Activated naive CD8-positive, alpha-beta T cell (primary cell): ENCODE measurements at regions not wholly inside any gene's neighbourhood (a gene's known extent, or its start where the extent isn't known, plus 50 kb on each side); places are given as distances from the start of the nearest gene placed in this dataset.
A peak's percentile ranks its signal among the peaks of the same experiment; 100 is the strongest.

Experiments
- H3K27ac Mint-ChIP-seq: one replicate; pipeline ENCODE4 v1.8.0; 2021; ENCODE audit warnings: mixed read lengths
- H3K27me3 Mint-ChIP-seq: one replicate; pipeline ENCODE4 v1.8.0; 2021; ENCODE audit warnings: mixed read lengths
- H3K36me3 Mint-ChIP-seq: one replicate; pipeline ENCODE4 v1.8.0; 2021; ENCODE audit warnings: mixed read lengths
- H3K4me1 Mint-ChIP-seq: one replicate; pipeline ENCODE4 v1.8.0; 2021; ENCODE audit warnings: low read depth, mixed read lengths
- H3K4me3 Mint-ChIP-seq: one replicate; pipeline ENCODE4 v1.8.0; 2021; ENCODE audit warnings: mild to moderate bottlenecking, mixed read lengths
- H3K9me3 Mint-ChIP-seq: one replicate; pipeline ENCODE4 v1.8.0; 2021; ENCODE audit warnings: low read depth, mixed read lengths

DNA sequence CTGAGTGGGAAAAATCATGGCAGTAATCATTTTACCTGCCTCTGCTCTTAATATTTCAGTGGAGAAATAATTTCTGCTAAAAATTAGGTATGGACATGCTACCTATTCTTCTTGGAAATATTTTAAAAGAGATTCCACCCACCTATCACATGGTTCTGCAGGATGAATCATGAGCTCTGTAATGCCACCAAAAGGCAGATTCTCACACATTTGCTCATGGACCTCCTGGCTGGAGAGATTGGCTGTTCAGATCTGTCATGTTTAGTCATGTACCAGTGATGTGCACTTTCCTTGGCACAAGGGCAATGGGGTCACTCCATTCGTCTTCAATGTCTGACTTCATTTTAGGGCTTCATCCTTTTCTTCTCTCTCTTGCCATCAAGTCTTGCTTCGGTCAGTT, 101.8 kb upstream of the MBNL2 start:
- Mint-ChIP-seq H3K36me3 (peaks cover 3% of the 10 kb centered on the region), H3K4me1 (peaks cover 2% of the 10 kb centered on the region), H3K27ac (no peak overlapping the region), H3K4me3 (no peak overlapping the region), H3K9me3 (no peaks in the 10 kb centered on the region), H3K27me3 (peaks cover 16% of the 10 kb centered on the region)

DNA sequence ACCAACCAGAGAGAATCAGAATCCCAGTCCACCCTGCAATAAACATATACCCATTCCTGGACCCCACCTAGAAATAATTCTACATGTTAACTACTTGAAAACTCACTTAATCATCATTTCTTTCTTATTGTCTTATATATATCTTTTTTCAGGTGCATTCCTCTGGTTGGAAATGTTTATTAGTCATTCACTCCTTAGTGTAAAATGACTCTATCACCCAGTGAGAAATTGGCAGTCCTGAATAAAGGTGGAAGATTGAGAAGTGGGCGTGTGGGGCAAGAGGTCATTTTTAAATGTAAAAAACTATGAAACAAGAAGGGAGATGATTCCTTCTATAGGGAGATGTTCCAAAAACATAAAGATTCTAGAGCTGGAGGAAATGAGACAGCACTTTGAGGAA, 101.2 kb upstream of the MBNL2 start:
- peaks cover 18% of the 10 kb centered on the region for H3K27me3 Mint-ChIP-seq
- no peak overlapping the region for H3K4me3 Mint-ChIP-seq
- no peaks in the 10 kb centered on the region for H3K9me3 Mint-ChIP-seq
- peaks cover 3% of the 10 kb centered on the region for H3K36me3 Mint-ChIP-seq
- H3K27ac Mint-ChIP-seq, result no peak overlapping the region
- H3K4me1 Mint-ChIP-seq, result peaks cover 4% of the 10 kb centered on the region

DNA sequence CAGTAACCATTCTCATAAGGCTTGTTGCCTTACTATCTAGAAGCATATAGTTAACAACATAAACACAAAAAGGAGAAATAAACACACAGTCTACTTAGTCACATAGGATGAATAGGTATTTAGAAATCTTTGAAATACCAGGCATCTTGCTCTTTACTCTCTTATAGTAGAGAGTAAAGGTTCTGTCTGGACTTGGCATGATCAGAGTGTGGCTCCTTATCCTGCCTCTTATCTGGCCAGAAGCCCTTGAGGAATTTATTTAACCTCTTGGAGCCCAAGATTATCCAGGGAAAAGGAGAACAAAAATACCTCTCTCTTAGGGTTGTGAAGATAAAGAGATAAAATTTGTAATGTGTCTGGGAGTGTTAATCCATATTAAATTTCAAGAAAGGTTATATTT, 100.2 kb upstream of the MBNL2 start:
- no peak overlapping the region for H3K4me3 Mint-ChIP-seq
- H3K36me3 Mint-ChIP-seq, result peaks cover 3% of the 10 kb centered on the region
- H3K27ac Mint-ChIP-seq, result no peak overlapping the region
- peaks cover 4% of the 10 kb centered on the region for H3K4me1 Mint-ChIP-seq
- no peaks in the 10 kb centered on the region for H3K9me3 Mint-ChIP-seq
- peaks cover 18% of the 10 kb centered on the region for H3K27me3 Mint-ChIP-seq

DNA sequence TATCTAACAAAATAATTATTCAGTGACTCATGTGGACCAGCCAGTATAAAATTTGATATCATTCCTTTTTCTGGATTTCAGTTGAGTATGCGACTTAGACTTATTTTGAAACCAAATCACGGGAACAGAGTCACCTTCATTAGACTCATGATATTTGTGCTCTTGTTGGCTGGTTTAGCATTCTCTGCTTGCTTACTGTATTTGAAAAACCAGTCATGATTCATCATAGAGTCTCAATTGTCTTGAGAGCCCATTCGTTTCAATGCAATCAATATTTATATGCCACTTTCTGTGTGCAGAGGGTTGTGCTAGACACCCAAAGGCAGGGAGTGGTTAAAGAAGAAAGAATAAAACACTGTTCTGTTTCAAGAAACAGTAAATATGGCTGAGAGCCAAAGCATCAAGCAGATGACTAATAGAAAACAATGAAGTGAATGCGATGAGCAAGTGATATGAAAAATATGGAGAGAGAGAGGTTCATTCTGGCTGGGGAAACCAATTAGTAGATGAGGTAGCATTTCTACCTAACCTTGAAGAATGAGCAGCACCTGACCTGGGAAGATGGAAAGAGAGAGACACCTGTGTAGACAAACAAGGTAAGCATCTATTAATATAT, 99.6 kb upstream of the MBNL2 start:
- Mint-ChIP-seq H3K4me3 (no peak overlapping the region), H3K36me3 (peaks cover 3% of the 10 kb centered on the region), H3K27me3 (peaks cover 18% of the 10 kb centered on the region), H3K4me1 (peaks cover 4% of the 10 kb centered on the region), H3K9me3 (no peaks in the 10 kb centered on the region), H3K27ac (no peak overlapping the region)

DNA sequence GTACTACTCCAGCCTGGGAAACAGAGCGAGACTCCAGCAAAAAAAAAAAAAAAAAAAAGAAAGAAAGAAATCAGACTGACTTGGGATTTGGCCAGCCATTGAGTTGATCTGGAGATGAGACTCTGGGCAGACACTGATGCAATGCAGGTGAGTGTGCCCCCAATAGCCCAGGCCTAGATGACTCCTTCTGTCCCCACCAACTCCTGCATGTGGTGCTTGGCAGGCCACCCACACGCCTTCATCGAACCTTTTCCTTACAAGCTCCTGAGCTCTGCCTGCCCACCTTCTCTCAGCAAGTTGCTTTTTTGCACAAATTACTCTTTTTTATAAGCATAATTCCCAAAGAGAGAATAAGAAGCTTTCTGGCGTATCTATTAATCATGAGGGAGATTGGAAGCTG, 97.9 kb upstream of the MBNL2 start:
- H3K27ac Mint-ChIP-seq, result no peak overlapping the region
- H3K36me3 Mint-ChIP-seq, result peaks cover 3% of the 10 kb centered on the region
- peaks cover 14% of the 10 kb centered on the region for H3K27me3 Mint-ChIP-seq
- no peaks in the 10 kb centered on the region for H3K9me3 Mint-ChIP-seq
- no peak overlapping the region for H3K4me3 Mint-ChIP-seq
- H3K4me1 Mint-ChIP-seq, result peaks cover 4% of the 10 kb centered on the region

DNA sequence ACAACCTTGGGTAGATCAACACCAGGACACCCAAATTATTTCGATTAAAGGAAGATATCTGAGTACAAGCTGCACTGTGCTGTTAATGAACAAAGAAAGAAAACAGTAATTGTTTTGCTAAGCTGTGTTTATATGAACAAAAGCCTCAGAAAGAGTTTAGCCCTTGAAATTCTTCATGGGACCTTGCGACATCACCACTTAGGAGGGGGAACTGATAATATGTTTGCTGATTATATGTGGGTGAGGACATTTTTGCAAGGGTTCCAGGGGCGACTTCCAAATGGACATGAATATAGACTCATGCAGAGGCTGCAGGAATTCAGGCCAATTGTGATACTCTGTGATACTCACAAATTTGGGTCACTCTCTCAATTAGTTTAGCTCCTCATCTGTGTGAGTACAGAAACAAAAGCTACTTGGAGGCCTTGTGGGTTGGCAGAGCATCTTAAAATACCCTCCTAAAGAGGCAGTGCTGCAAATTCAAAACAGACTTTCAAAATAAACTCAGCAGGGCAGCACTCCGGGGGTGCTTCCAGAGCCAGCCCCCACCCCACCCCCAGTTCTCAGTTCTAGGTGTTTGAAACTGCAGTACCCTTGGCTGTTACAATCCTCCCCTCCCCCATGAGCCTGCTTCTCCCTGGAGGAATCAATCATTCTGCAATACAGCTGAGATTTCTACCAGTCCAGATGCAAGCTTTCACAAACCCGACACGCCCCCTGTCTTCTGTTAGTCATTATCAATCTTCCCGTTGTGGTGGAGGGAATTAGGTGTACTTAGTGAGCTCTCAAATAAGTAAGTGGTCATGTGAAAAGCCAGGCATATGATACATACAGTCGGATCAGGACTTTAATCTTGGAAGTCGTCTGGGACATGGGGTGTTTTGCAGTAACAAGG, 97.0 kb upstream of the MBNL2 start:
- Mint-ChIP-seq H3K4me3 (no peak overlapping the region), H3K27ac (peak overlapping the region; percentile 42), H3K9me3 (no peaks in the 10 kb centered on the region), H3K4me1 (peaks cover 4% of the 10 kb centered on the region), H3K36me3 (no peaks in the 10 kb centered on the region), H3K27me3 (peaks cover 10% of the 10 kb centered on the region)

DNA sequence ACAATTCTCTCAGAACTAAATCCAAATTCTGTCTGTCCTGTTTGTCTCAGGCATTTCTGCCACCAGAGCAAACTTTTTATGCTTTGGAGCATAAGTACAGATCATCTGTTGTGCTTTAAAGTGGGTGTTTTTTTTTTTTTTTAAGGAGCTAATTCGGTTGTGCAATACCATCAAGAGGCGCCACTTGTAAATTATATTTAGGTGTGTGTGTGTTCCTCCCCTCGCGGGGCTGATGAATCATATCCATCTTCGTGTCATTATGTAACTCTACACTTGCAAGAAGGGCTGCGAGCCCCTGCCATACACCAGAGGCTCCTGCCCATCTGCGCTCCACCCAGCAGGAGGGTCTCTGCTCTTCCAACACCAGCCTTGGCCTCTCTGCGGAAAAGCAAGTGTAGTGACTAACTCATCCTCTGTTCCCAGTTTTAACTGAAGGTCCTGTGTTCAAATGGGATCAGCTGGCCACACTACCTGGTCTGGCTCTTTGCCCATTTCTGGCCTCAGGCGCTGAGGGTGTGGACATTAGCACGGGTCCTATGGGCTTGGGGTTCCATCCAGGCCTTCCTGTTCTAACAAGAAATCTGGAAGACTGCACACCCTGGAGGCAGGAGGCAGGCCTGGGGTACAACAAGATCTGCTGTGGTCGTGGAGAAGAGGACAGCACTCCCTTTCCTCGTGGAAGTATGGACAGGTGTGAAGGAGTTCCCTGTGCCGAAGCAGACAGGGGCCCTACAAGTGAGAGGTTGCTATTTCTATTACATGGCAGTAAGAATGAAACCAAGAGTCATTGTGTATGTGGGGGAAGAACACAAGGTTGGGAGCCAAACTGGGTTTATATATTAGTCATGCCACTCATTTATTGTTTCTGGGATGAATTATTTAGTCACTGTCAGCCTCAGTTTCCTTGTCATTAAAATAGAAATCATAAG, 96.1 kb upstream of the MBNL2 start:
- Mint-ChIP-seq H3K27me3 (peaks cover 6% of the 10 kb centered on the region), H3K4me3 (no peak overlapping the region), H3K27ac (no peak overlapping the region), H3K4me1 (peaks cover 4% of the 10 kb centered on the region), H3K36me3 (no peaks in the 10 kb centered on the region), H3K9me3 (no peaks in the 10 kb centered on the region)

DNA sequence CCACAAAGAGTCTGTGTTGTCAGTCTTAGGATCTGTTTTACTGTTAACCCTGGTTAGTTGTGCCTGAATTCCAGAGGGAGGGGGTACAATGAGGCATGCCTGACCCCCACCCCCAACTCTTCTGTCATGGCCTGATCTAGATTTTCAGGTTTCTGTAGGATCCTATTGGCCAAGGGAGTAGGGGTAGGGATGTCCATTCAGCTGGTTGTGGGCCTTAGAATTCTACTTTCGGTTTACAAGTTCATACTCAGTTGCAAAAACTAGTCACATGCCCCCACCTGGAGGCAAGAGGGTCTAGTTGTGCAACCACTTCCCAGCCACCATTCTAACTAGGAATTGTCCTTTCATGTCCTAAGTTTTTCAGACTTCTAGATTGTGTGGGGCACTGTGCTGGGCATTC, 94.3 kb upstream of the MBNL2 start:
- Mint-ChIP-seq H3K4me1 (peaks cover 4% of the 10 kb centered on the region), H3K36me3 (no peaks in the 10 kb centered on the region), H3K9me3 (no peaks in the 10 kb centered on the region), H3K27ac (no peak overlapping the region), H3K4me3 (no peak overlapping the region), H3K27me3 (peaks cover 5% of the 10 kb centered on the region)

DNA sequence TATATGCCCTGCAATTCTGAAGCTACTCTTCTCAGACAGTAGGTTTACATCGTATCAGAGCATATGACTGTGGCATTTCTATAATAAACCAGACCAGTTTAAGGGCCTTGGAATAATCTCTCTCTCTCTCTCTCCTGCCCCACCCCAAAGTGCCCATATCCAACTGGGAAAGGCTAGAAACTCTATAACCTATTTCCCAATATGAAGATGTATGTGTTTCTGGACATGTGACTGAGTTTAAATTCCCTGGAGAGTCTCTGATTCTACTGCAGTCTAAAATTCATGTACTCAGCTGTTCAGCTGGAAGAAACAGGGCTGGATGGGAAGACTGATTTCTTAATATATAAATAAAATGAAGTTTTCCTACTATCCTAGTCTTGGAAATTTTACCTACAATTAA, 91.9 kb upstream of the MBNL2 start:
- Mint-ChIP-seq H3K27ac (no peak overlapping the region), H3K36me3 (no peaks in the 10 kb centered on the region), H3K9me3 (no peaks in the 10 kb centered on the region), H3K27me3 (peaks cover 2% of the 10 kb centered on the region), H3K4me3 (no peak overlapping the region), H3K4me1 (peaks cover 4% of the 10 kb centered on the region)

DNA sequence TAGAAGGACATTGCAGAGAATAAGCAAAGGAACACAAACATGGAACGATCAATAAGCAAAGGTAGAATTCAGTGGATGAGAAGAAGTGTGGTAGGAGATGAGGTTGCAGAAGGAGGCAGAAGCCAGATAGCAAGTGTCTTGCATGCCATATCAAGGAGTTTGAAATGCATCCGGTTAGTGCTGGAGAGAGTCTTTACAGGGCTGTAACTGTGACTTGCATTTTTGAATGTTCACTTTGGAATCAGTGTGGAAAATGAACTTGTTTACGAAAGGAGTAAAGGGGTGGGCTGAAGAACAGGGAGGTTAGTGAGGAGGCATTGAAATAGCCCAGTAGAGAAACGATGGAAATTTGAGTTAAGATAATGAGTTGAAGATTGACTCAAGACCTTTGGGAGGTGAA, 90.7 kb upstream of the MBNL2 start:
- Mint-ChIP-seq H3K4me1 (no peaks in the 10 kb centered on the region), H3K4me3 (no peak overlapping the region), H3K27me3 (no peaks in the 10 kb centered on the region), H3K9me3 (no peaks in the 10 kb centered on the region), H3K27ac (no peak overlapping the region), H3K36me3 (no peaks in the 10 kb centered on the region)

DNA sequence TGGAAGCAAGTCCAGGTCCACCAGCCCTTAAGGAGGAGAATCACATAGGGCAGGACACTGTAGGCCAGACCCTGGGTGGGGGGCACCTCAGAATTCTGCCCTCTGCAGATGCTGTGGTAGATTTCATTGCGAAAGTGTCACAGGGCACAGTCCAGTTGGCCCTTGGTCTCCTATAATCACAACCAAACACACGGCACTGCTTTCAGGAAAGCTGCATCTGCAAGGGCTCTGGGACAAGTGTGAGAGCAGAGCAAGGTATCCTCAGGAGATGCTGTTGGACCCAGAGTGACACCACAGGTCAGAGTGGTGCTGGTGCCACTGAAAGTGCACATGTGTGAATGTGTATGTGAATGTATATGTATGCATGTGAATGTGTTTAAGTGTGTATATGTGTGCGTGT, 88.6 kb upstream of the MBNL2 start:
- H3K4me1 Mint-ChIP-seq, result no peaks in the 10 kb centered on the region
- no peak overlapping the region for H3K4me3 Mint-ChIP-seq
- H3K9me3 Mint-ChIP-seq, result no peaks in the 10 kb centered on the region
- H3K36me3 Mint-ChIP-seq, result no peaks in the 10 kb centered on the region
- H3K27me3 Mint-ChIP-seq, result no peaks in the 10 kb centered on the region
- H3K27ac Mint-ChIP-seq, result no peak overlapping the region

DNA sequence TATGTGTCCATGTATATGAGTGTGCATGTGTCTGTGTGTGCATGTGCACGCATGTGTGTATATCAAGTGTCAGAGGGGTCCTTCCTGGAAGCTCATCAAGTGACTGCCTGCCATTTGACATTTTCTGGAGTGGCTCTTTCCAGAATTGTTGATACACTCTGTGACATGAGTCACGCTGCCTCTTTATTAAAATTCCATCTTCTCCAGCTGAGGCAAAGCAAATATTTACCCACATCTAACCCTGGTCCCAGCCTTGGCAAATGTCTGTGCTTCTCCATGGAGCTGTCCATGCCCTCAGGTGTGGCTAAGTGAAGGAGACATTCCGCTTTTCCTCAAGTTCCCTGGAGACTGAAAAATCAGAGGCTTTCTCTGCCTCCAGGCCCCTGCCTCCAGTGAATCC, 88.2 kb upstream of the MBNL2 start:
- no peak overlapping the region for H3K27ac Mint-ChIP-seq
- H3K36me3 Mint-ChIP-seq, result no peaks in the 10 kb centered on the region
- H3K9me3 Mint-ChIP-seq, result no peaks in the 10 kb centered on the region
- H3K4me3 Mint-ChIP-seq, result no peak overlapping the region
- H3K27me3 Mint-ChIP-seq, result no peaks in the 10 kb centered on the region
- no peaks in the 10 kb centered on the region for H3K4me1 Mint-ChIP-seq

DNA sequence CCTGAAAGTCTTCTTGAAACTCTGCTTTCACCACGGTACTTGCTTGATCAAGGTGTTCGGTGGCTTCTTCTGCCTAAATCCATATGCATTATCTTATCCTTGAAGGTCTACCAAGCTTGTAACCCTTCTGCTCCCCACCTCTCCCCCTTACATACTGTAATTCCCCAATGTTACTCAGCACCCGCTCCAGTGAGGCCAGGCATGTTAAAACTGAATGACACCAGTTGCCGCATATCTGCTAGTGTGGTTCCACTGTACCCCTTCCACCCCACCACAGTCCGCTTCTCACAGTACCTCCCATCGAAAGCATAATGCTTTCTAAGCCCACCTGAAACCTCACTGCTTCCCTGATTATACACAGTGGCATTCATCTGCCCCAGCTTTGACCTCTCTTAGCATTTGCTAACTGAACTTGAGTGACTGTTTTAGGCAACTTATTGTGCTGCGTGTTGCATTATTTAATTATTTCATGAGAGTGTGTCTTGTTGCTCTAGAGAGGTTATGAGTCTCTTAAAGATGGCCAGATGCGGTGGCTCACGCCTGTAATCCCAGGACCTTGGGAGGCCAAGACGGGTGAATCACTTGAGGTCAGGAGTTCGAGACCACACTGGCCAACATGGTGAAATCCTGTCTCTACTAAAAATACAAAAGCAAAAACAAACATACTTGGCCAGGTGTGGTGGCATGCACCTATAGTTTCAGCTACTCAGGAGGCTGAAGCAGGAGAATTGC, 87.6 kb upstream of the MBNL2 start:
- H3K27ac Mint-ChIP-seq, result no peak overlapping the region
- no peaks in the 10 kb centered on the region for H3K27me3 Mint-ChIP-seq
- no peaks in the 10 kb centered on the region for H3K4me1 Mint-ChIP-seq
- H3K9me3 Mint-ChIP-seq, result no peaks in the 10 kb centered on the region
- H3K4me3 Mint-ChIP-seq, result no peak overlapping the region
- no peaks in the 10 kb centered on the region for H3K36me3 Mint-ChIP-seq

DNA sequence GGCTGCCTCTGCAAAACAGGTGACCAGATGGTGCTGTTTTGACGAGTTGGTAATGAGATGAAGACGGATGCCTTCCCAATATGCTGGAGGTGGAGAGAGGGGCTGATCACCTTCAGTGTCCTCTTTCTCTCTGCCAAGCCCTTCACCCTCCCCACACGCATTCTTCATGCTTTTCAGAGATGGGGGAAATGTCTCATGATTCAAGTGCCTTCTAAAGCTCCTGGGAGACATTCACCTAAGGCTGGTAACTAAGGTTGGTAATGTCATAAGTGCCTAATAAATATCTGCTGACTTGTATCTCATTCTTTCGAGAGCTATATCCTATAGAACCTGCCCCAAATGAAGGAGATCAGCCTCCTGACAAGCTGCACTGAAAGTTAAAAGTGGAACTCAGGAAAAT, 86.2 kb upstream of the MBNL2 start:
- no peaks in the 10 kb centered on the region for H3K9me3 Mint-ChIP-seq
- H3K27me3 Mint-ChIP-seq, result no peaks in the 10 kb centered on the region
- H3K4me3 Mint-ChIP-seq, result no peak overlapping the region
- no peak overlapping the region for H3K27ac Mint-ChIP-seq
- H3K36me3 Mint-ChIP-seq, result no peaks in the 10 kb centered on the region
- no peaks in the 10 kb centered on the region for H3K4me1 Mint-ChIP-seq
